GM18499 (cell line): ENCODE measurements at regions not wholly inside any gene's neighbourhood (a gene's known extent, or its start where the extent isn't known, plus 50 kb on each side); places are given as distances from the start of the nearest gene placed in this dataset.

Experiments
- ATAC-seq: cut with Tn5 transposase; IDR thresholded peaks from one replicate; pipeline ENCODE4 v1.9.1; 2021; ENCODE audit warnings: moderate number of reproducible peaks; ENCODE audit not compliant: insufficient read depth, unreplicated experiment

DNA sequence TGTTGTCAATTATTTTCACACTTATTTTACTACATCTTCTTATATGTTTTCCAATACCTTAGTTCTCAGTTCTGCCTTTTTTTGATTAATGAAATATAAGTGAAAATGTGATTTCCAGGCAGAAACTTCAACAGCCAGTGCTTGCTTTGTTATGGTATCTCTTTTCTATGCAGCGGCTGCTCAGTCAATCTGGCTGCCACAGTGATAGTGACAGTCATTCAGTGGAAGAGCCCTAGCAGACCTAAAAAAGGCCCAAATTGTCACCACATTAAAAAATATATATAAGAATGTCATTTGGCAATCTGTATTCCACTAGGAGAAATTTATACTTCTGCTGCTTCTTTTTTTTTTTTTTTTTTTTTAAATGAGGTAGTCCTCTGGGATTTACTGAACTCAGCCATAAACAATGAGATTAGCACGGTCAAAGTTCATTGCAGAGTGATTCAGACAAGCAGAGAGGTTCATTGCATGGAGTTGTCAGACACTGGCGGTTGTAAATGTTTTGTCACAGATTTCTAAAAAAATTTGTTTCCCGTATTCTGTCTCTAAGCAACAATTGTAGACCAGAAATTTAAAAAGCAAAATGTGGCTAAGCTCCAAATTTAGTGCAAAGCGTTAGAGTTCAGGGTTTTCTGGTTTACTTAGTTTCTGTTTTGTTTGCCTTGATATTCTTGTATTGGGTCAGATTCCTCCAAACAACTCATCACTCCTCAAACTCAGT, 94.7 kb upstream of the PRR20A start:
- ATAC-seq: no peak

DNA sequence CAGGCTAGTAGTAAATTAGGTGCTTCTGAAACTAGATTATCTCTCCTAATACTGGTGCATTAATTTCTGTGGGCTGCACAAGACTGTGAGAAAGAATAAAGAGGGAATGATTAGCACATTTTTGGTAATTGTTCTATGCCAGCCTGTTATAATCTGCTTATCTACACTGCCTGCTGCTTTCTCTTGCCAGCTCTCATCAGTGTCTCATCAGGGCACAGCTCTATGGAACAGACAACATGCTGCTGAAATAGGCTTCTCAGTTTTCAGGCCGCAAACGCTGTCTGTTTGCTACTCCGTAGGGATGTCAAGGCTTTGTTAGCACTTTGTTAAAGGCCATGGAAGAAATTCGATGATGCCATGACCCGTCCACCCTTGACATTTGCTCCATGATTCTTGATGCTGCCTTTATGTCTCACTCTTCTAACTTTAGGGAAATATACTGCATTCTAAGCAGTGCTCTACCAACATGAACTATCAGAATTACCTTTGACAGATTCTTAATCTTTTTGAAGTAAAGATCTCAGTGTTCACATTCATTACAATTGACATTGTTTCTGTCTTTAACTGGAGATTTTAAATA, 84.0 kb upstream of the PRR20A start:
- ATAC-seq: no peak

DNA sequence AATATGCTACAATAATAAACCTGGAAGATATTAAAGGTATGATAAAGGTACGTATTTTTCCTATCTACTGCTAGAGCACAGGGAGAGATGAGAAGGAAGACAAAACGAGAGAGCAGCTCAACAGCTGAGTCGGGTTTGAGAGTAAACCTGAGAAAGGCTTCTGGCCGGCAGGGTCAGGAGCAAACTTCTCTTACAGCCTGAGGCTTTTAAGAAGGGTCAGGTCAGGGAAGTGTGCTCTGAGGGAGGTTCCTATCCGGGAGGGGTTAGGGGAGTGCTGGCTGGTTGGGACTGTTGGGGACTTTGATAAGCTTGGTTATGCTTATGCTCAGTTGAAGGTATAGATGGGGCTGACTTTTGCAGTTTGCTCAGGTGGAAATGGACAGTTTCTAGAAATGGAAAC, 77.7 kb upstream of the PRR20A start:
- ATAC-seq: no peak

DNA sequence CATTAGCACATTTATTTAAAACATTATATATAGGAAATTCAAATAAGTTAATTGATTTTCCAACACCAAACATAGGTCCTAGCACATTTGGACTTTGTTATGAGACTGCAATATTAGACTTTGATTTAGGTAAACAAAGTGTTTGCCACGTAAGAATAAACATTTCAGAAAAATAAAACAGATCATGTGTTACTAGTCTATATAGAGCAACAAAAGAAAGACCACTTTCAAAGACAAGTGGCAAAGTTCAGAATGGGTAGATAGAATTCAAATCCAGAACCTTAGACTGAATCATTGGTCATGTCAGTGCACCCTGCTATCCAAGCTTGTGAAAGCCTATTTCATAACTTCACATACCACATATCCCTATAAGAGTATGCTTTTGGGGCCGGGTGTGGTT, 66.7 kb upstream of the PRR20A start:
- no peak for ATAC-seq

DNA sequence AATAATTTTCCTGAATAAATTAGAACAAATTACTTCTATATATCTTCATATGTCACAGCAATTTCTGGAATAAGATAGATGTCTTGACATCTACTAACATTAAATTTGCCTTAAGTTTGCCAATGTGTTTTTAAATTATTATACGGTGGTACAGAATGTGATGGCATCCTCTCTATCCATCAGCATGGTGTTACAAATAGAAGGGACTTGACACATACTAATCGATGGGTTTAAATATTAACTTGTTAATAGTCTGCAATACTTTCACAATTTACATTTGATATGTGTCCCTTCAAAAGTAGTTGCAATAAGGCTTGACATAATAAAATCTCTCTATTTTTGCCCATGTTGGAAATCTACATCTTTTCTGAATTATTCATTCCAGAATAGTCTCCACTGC, 65.1 kb upstream of the PRR20A start:
- no peak for ATAC-seq

DNA sequence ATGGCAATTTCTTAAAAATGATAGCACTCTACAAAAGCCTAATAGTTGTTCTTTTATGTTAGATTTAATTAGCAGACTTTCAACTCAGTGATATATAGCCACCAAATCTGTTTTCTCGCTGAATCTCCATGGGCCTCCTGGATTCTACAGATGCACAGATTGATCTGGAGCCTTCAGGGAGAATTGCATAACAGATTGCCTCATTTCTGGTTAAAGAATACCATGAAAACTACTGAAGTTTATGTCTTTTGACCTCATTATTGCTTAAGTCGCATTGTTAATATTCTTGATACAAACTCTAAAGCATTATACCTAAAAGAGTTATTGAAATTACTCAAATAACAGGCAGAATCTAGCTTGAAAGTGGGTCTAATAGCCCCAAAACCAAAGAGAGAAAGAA, 53.7 kb upstream of the PRR20A start:
- ATAC-seq: no peak
